RWPE2 (cell line): ENCODE measurements at regions not wholly inside any gene's neighbourhood (a gene's known extent, or its start where the extent isn't known, plus 50 kb on each side); places are given as distances from the start of the nearest gene placed in this dataset.

Experiments used
- ATAC-seq: fragments of 200-7000 bp; cut with Tn5 transposase; 3 replicates; pipeline ENCODE4 v1.9.1; 2021; ENCODE audit warnings: low read depth
- DNase-seq: peaks from one replicate; pipeline ENCODE4 v3.0.0-alpha.2; 2020; ENCODE audit warnings: low spot score
- H3K27ac ChIP-seq: fragments of 450-650 bp; 2 replicates; pipeline ENCODE4 v1.5.1; 2017; ENCODE audit warnings: mild to moderate bottlenecking; ENCODE audit not compliant: poor library complexity, severe bottlenecking
- H3K27me3 ChIP-seq: fragments of 250-450 bp; sonication (Bioruptor Pico); 2 replicates; pipeline ENCODE4 v1.5.1; 2021; ENCODE audit warnings: mild to moderate bottlenecking, moderate library complexity; ENCODE audit not compliant: insufficient read depth, poor library complexity, severe bottlenecking
- H3K36me3 ChIP-seq: fragments of 250-450 bp; sonication (Bioruptor Pico); 2 replicates; pipeline ENCODE4 v1.5.1; 2020; ENCODE audit warnings: low read depth, mild to moderate bottlenecking, moderate library complexity
- H3K4me1 ChIP-seq: fragments of 250-450 bp; sonication (Bioruptor Pico); 2 replicates; pipeline ENCODE4 v1.5.1; 2021; ENCODE audit warnings: mild to moderate bottlenecking, moderate library complexity; ENCODE audit not compliant: insufficient read depth, poor library complexity, severe bottlenecking
- H3K4me3 ChIP-seq: fragments of 250-450 bp; sonication (Bioruptor Pico); 2 replicates; pipeline ENCODE4 v1.5.1; 2021; ENCODE audit warnings: mild to moderate bottlenecking, moderate library complexity; ENCODE audit not compliant: severe bottlenecking
- H3K9me3 ChIP-seq: fragments of 250-450 bp; sonication (Bioruptor Pico); 2 replicates; pipeline ENCODE4 v1.5.1; 2021; ENCODE audit warnings: mild to moderate bottlenecking, moderate library complexity; ENCODE audit not compliant: severe bottlenecking
- CTCF ChIP-seq: fragments of 450-650 bp; IDR thresholded peaks from one replicate; pipeline ENCODE4 v1.5.1; 2017; ENCODE audit warnings: mild to moderate bottlenecking, moderate library complexity; ENCODE audit not compliant: poor library complexity, severe bottlenecking

GRCh38 chr20:57038608-57039440, 227.6 kb downstream of the BMP7 start:
- H3K9me3 ChIP-seq = no peaks in the 10 kb centered on the region
- H3K27me3 ChIP-seq = no peaks in the 10 kb centered on the region
- no peaks in the 10 kb centered on the region for H3K36me3 ChIP-seq
- no peak for TF ChIP-seq CTCF
- H3K27ac ChIP-seq = no peak overlapping the region
- DNase-seq (peak; percentile 71), ATAC-seq (no peak)
- H3K4me1 ChIP-seq = peaks cover 18% of the 10 kb centered on the region
- no peak overlapping the region for H3K4me3 ChIP-seq

GRCh38 chr20:57040466-57040865, 226.0 kb downstream of the BMP7 start:
- no peak for TF ChIP-seq CTCF
- no peaks in the 10 kb centered on the region for H3K27me3 ChIP-seq
- DNase-seq (no peak), ATAC-seq (no peak)
- no peaks in the 10 kb centered on the region for H3K9me3 ChIP-seq
- no peaks in the 10 kb centered on the region for H3K36me3 ChIP-seq
- no peak overlapping the region for H3K4me3 ChIP-seq
- H3K4me1 ChIP-seq = peaks cover 18% of the 10 kb centered on the region
- H3K27ac ChIP-seq = no peak overlapping the region

GRCh38 chr20:57040924-57041323, 225.5 kb downstream of the BMP7 start:
- ATAC-seq (peak; percentile 73), DNase-seq (peak; percentile 73)
- H3K36me3 ChIP-seq = no peaks in the 10 kb centered on the region
- no peak for TF ChIP-seq CTCF
- no peaks in the 10 kb centered on the region for H3K27me3 ChIP-seq
- peaks cover 18% of the 10 kb centered on the region for H3K4me1 ChIP-seq
- no peak overlapping the region for H3K27ac ChIP-seq
- no peak overlapping the region for H3K4me3 ChIP-seq
- no peaks in the 10 kb centered on the region for H3K9me3 ChIP-seq

GRCh38 chr20:57043091-57043490, 223.3 kb downstream of the BMP7 start:
- ATAC-seq = peak; percentile 19; the same call in 2 of the 3 replicates
- Histone ChIP-seq H3K27ac (no peak overlapping the region), H3K27me3 (no peaks in the 10 kb centered on the region), H3K36me3 (no peaks in the 10 kb centered on the region), H3K4me3 (no peak overlapping the region), H3K4me1 (peaks cover 18% of the 10 kb centered on the region), H3K9me3 (no peaks in the 10 kb centered on the region)
- peak; percentile 43 for DNase-seq
- TF ChIP-seq CTCF = no peak

- Histone ChIP-seq H3K27ac (no peak overlapping the region), H3K36me3 (no peaks in the 10 kb centered on the region), H3K9me3 (no peaks in the 10 kb centered on the region), H3K4me1 (peaks cover 18% of the 10 kb centered on the region), H3K27me3 (no peaks in the 10 kb centered on the region), H3K4me3 (no peak overlapping the region)
- TF ChIP-seq CTCF = no peak
- no peak for ATAC-seq
- peak; percentile 64 for DNase-seq
Measured at GRCh38 chr20:57043669-57044268, 222.7 kb downstream of the BMP7 start.
